ENCODE measurements at regions not wholly inside any gene's neighbourhood (a gene's known extent, or its start where the extent isn't known, plus 50 kb on each side); places are given as distances from the start of the nearest gene placed in this dataset.

DNA sequence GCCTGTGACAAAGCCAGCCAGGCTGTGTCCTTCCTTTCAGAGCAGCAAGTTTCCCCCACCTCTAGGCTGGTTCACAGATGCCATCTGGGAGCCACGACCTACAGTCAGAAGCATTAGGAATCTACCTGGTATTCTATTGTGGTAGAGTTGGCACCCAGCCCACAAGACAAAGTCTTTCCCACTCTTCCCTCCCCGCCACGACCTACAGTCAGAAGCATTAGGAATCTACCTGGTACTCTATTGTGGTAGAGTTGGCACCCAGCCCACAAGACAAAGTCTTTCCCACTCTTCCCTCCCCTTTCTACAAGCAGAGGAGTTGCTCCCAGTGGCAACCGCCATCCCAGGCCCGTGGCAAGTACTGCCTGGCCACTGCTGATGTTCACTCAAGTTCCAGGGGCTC lies 157.8 kb upstream of the TNC start (continued):
- TF ChIP-seq, protein P1, sequence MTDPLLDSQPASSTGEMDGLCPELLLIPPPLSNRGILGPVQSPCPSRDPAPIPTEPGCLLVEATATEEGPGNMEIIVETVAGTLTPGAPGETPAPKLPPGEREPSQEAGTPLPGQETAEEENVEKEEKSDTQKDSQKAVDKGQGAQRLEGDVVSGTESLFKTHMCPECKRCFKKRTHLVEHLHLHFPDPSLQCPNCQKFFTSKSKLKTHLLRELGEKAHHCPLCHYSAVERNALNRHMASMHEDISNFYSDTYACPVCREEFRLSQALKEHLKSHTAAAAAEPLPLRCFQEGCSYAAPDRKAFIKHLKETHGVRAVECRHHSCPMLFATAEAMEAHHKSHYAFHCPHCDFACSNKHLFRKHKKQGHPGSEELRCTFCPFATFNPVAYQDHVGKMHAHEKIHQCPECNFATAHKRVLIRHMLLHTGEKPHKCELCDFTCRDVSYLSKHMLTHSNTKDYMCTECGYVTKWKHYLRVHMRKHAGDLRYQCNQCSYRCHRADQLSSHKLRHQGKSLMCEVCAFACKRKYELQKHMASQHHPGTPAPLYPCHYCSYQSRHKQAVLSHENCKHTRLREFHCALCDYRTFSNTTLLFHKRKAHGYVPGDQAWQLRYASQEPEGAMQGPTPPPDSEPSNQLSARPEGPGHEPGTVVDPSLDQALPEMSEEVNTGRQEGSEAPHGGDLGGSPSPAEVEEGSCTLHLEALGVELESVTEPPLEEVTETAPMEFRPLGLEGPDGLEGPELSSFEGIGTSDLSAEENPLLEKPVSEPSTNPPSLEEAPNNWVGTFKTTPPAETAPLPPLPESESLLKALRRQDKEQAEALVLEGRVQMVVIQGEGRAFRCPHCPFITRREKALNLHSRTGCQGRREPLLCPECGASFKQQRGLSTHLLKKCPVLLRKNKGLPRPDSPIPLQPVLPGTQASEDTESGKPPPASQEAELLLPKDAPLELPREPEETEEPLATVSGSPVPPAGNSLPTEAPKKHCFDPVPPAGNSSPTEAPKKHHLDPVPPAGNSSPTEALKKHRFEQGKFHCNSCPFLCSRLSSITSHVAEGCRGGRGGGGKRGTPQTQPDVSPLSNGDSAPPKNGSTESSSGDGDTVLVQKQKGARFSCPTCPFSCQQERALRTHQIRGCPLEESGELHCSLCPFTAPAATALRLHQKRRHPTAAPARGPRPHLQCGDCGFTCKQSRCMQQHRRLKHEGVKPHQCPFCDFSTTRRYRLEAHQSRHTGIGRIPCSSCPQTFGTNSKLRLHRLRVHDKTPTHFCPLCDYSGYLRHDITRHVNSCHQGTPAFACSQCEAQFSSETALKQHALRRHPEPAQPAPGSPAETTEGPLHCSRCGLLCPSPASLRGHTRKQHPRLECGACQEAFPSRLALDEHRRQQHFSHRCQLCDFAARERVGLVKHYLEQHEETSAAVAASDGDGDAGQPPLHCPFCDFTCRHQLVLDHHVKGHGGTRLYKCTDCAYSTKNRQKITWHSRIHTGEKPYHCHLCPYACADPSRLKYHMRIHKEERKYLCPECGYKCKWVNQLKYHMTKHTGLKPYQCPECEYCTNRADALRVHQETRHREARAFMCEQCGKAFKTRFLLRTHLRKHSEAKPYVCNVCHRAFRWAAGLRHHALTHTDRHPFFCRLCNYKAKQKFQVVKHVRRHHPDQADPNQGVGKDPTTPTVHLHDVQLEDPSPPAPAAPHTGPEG (CRISPR knock-in tag; IDR thresholded peaks at IDR 0.05) = no peak
- TF ChIP-seq, protein P2, sequence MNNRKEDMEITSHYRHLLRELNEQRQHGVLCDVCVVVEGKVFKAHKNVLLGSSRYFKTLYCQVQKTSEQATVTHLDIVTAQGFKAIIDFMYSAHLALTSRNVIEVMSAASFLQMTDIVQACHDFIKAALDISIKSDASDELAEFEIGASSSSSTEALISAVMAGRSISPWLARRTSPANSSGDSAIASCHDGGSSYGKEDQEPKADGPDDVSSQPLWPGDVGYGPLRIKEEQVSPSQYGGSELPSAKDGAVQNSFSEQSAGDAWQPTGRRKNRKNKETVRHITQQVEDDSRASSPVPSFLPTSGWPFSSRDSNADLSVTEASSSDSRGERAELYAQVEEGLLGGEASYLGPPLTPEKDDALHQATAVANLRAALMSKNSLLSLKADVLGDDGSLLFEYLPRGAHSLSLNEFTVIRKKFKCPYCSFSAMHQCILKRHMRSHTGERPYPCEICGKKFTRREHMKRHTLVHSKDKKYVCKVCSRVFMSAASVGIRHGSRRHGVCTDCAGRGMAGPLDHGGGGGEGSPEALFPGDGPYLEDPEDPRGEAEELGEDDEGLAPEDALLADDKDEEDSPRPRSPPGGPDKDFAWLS (CRISPR knock-in tag; IDR thresholded peaks at IDR 0.05; ENCODE audit: borderline replicate concordance) = no peak
- TF ChIP-seq ZNF326 (CRISPR knock-in tag; IDR thresholded peaks at IDR 0.05; ENCODE audit: borderline replicate concordance) (no peak), IRX3 (CRISPR knock-in tag; IDR thresholded peaks at IDR 0.05; ENCODE audit: borderline replicate concordance, low read depth) (no peak), ZNF619 (CRISPR knock-in tag; IDR thresholded peaks at IDR 0.05) (no peak), RFX3 (CRISPR knock-in tag; IDR thresholded peaks at IDR 0.05) (no peak), SIN3A (IDR thresholded peaks at IDR 0.05; ENCODE audit: borderline replicate concordance, low read depth, low read length) (no peak), ZZZ3 (CRISPR knock-in tag; IDR thresholded peaks at IDR 0.05; ENCODE audit: borderline replicate concordance) (no peak), TGIF2 (CRISPR knock-in tag; IDR thresholded peaks at IDR 0.05) (no peak), RARA (CRISPR knock-in tag; IDR thresholded peaks at IDR 0.05) (no peak)
- TF ChIP-seq, protein P3, sequence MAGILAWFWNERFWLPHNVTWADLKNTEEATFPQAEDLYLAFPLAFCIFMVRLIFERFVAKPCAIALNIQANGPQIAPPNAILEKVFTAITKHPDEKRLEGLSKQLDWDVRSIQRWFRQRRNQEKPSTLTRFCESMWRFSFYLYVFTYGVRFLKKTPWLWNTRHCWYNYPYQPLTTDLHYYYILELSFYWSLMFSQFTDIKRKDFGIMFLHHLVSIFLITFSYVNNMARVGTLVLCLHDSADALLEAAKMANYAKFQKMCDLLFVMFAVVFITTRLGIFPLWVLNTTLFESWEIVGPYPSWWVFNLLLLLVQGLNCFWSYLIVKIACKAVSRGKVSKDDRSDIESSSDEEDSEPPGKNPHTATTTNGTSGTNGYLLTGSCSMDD (CRISPR knock-in tag; IDR thresholded peaks at IDR 0.05) = no peak
- TF ChIP-seq, protein P4, sequence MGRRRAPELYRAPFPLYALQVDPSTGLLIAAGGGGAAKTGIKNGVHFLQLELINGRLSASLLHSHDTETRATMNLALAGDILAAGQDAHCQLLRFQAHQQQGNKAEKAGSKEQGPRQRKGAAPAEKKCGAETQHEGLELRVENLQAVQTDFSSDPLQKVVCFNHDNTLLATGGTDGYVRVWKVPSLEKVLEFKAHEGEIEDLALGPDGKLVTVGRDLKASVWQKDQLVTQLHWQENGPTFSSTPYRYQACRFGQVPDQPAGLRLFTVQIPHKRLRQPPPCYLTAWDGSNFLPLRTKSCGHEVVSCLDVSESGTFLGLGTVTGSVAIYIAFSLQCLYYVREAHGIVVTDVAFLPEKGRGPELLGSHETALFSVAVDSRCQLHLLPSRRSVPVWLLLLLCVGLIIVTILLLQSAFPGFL (CRISPR knock-in tag; IDR thresholded peaks at IDR 0.05) = no peak
